Glomerular endothelial cell (primary cell): ENCODE measurements at regions not wholly inside any gene's neighbourhood (a gene's known extent, or its start where the extent isn't known, plus 50 kb on each side); places are given as distances from the start of the nearest gene placed in this dataset.
"Not testable (repeated sequence)": the region's sequence is repeated elsewhere in the genome, so short reads cannot be mapped to it uniquely, and the experiment has no call there.

Experiments used
- DNase-seq: peaks from one replicate; pipeline ENCODE4 v3.0.0-alpha.2; 2011; ENCODE audit warnings: low read depth, low spot score; ENCODE audit errors: extremely low read depth

DNA sequence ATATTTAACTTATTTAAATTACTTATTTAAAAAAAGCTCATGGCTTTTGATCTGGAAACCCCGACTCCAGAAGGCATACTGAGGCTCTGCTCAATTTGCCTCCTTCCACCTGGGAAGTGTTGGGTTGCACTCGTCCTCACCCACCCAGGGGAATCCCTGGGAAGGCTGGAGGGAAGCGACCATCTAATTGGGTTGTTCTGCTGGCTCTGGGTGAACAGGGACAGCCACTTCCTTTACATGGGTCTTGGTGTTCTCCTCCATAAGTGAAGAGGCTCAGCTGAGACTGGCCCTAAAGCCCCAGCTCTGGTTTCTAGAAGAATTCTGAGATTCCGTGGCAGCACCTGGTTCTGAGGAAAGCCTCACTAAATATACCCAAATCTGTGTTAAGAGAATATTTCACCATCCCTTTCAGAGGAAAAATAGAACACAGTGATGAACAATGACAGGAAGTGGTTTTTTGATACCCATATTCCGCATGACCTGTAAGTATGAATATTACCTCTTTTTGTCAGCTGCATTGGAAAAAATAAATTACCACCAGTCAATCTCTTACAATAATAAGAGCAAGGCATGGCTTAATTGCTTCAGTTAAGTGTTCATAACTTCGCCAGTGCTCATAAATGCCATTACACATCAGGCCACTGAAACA lies 131.1 kb upstream of the SHH start:
- DNase-seq, result no peak

DNA sequence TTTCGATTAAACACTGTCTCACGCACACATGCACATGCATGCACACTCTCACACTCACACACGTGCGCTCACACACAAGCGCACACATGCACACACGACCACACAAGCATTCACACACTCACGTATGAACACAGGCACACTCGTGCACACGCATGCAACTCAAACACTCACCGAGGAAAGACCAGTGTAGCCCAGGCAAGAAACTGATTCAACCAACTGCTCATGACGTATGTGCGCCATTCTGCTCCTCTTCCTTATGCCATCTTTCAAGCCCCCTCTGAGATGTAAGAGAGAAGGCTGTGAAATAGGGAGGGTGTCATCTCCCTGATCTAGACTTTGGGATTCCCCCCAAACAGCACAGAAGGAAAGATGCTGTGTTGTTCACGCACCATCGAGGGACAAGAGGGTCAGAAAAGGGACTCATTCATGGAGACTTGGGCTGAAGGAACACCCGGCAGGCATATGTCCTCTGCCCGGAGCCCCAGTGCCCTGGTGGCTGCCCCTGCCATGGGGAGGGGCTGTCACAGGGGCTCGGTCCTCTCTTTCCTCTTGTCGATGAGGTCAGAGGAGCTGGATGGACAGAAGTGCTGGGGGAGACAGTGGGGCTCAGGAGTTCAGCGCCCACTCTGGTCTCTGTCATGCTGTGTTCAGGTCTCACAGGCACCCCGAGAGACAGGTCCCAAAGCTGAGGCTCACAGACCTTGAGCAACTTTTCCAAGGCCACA lies 130.1 kb upstream of the SHH start:
- no peak for DNase-seq

DNA sequence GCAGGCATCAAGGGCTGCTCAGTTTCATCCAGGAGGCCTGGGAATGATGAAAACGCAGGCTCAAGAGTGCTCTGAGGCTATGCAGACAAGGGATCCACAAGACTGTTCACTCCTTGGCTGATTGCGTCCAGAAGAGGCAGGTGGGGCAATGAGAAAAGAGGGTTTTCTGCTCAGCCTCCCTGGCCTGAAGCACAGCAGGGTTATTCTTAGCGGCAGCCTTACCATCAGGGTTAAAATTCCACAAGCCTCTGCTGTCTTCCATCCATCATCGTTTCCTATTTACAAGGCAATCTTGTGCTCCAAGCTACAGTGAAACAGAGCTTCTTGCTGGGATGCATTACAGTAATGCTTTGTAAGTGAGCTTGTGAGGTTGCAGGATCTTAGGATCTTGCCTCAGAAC lies 129.4 kb upstream of the SHH start:
- DNase-seq, result no peak

DNA sequence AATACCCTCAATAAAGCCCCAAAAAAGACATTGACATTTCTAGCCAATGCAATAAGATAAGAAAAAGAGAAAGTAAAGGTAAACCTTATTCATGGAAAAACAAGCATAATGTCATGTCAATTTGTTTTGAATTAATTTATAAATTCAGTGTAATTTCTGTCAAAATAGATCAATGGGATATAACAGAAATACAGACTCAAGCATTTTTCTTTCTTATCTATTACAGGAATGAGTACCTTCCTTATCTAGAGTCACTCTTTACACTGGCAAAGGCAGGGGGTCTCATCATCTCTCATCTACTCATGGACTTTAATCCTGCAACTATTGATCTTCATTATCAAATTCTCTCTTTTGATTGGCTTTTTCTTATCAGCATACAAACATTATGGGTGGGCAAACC lies 127.1 kb upstream of the SHH start:
- DNase-seq, result no peak

DNA sequence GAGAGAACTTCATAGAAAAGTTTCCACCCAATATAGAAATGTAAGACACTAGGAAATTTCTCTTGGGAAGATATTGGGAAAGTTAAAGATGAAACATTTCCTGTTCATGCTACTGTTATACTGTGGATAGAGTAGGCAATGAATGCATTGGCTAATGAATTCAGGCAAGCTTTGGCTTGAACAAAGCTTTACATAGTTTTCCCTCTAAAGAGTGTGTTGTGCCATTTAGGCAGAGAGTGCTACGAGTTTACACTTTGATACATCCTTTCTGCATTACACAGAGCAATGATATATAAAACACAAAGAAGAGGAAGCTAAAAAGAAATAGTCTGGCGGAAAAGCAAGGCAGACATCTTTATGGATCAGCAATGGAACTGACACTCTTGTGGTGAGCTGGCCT lies 125.9 kb upstream of the SHH start:
- no peak for DNase-seq

DNA sequence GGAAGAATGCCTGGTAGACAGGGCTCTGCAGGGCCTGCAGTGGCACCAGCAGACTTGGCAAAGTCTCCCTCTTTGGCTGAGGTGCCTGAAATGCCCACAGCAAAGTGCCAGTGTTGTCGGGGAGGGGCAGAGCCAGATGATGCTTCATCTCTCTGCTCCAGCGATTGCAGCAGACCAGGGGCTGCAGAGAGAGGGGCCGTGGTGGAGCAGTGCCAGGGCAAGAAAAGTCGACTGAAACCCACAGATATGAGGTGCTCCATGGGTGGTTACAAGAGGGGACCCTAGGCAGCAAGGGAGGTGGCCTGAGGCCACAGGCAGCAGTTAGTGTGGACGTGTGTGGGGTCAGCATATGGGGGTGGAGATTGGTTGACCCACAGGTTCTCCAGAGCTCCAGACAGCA lies 123.5 kb upstream of the SHH start:
- DNase-seq, result no peak

DNA sequence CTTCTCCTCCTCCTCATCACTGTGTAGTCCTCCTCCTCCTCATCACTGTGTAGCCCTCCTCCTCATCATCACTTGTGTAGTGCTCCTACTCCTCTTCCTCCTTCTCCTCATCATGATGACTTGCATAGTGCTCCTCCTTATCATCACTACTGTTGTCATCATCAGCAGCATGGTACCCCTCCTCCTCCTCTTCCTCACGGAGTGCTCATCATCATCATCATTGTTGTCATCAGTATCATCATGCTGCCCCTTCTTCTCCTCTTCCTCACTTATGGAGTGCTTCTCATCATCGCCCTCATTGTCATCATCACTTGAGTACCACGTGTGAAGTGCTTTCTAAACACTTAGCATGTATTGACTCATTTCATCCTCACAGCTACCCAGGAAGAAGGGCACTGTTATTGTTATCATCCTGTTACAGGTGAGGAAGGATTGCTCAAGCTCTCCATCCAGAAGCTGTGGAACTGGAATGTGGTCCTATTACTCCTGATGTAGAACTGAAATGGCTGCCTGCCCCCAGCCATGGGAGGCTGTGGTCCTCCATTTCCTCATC lies 122.8 kb upstream of the SHH start:
- no peak for DNase-seq

DNA sequence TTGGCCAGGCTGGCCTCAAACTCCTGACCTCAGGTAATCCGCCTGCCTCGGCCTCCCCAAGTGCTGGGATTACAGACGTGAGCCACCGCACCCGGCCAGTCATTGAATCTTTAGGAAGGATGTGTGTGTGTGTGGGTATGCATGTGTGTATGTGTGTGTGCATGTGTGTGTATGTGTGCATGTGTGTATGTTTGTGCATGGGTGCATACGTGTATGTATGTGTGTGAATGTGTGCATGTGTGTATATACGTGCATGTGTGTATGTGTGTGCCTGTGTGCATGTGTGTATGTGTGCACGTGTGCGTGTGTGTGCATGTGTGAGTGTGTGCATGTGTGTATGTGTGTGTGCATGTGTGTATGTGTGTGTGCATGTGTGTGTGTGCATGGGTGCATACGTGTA lies 120.1 kb upstream of the SHH start:
- DNase-seq, result not testable (repeated sequence)

DNA sequence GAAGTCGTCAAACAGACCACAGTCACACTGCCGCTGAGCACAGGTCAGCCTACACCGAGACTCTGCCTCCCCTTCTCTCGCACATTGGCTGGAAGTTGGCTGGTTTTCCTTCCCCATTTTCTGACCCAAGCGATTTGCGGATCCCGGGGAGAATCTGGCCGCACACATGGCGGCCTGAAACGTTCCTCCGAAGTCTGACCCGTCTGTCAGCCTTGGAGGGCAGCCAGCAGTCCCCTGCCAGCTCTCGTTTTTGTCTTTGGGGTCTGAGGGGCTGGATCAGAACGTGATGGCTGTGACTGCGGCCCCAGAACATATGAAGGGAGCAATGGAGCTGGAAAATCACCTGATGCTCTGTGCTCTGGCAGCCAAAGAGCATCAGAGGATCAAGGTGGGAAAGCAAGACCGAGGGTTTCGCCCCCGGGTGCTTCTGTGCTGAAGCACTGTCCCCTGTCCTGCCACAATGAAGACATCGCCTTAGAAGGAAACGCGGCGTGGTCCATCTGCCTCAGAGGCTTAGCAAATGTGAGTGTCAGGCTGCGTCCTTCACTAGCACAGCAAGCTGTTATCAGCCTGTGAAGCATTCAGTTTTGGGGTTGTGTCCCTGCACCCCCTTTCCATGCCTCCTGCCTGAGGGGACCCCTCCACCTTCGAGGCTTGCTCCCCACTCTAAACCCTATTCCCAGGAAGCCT lies 119.3 kb upstream of the SHH start:
- DNase-seq, result no peak

DNA sequence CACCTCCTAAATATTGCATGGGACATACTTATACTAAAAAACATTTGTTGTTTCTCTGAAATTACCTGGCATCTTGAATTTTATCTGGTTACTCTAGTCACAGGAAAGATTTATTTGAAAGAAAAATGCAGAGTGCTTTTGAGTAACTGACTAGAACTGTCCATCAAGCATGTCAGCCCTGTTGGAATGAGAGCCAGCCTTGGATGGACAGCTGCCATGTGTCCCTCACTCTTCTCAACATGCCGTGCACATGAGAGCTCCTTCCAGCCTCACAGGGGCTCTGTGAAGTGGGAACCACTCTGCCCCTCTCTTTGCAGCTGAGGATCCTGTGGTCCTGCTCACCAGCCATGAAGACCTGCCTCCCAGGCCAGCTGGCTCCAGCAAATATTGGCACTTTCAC lies 118.3 kb upstream of the SHH start:
- DNase-seq, result no peak

DNA sequence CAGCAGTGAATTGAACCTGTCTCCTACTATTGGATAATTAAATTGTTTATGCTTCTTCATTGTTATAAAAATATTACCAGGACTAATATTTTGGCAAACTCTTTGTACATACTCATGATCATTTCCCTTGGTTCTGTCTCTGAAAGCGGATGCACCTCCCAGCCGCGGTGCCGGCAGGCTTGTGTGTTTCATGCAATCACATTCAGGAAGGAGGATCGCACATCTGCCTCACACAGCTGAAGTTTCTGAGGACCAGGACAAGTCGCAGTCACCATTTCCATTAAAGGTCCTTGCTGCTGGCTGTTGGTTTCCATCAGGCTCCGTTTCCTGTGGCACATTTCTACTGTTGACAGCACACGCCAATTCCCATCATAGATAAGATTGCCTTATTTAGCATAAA lies 117.8 kb upstream of the SHH start:
- DNase-seq, result no peak

DNA sequence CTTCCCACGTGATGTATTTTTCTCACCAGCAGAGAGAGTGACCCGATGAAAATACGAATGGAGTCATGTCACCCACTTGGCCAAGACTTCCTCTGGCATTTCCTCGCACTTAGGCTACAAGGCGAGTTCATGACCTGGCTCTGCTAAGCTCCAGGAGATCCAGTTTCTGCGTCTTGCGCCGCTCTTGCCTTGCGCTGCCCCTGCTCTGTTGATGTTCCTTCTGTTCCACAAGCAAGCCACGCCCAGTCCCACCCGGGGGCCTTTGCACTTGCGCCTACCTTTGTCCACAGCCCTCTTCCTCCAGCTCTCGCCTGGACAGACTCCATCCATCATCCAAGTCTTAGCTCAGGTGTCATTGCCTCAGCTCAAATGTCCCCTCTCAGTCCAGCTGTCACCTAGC lies 116.3 kb upstream of the SHH start:
- DNase-seq, result no peak

DNA sequence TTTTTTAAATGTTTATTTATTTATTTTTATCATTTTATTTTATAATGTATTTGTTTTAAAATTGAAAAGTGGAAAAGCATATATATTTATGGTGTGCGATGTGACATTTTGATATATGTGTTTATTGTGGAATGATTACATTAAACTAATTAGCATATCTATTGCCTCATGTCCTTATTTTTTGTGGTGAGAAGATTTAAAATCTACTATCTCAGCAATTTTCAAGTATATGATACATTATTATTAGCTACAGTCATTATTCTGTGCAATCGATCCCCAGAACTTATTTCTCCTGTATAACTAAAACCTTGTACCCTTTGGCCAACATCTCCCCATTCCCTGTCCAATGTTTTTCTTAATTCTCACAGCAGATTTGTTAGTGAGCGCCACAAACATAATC lies 115.6 kb upstream of the SHH start:
- no peak for DNase-seq

DNA sequence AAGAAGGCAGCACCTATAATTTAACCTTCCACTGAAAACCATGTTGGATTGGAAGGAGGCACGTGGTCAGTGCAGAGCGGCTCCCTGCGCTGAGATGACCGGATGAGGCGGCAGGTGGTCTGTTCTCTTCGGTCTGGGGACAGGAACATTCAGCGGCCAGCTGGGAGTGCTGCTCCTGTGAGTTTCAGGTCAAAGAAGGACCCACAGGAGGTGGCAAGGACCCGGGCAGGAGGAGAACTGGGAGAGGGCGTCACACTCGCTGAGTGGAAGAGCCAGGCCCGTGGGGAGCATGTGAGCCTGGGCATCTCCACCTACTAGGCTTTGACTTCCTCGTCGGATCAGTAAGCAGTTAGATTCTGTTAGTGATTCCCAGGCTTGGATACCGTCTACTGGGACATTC lies 113.4 kb upstream of the SHH start:
- DNase-seq, result no peak

DNA sequence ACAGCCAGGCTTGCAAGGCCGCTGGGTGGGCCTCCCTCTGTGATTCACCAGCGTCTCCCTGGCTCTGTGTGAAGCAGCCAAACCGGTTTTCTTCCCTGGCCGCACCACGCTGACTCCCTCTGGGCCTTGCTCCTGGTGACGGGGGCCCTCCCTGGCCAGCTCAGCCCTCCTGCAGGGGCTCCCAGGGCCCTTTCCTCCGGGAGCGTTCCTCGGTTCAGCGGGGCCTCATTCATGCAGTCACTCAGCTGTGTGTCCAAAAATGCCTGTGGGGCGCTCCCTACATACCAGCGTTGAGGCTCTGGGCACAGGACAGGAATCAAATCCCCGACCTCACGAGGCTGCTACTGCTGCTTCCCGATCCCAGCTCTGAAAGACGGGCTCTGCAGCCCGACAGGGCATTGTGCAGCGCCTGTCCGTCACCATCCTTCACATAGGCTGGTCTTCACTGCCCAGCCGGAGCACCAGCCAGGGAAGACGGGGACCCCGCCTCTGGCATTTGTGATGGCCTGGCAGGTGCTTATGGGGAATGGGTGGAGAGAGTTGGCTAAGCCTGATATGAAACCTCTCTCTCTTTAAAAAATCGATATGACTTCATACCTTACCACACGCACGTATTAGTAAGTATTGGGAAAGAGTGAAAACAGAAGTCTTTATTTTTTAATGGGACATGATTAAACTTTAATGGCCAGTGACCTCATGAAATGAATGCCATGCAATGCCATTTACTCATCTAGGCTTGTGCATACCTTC lies 110.0 kb upstream of the SHH start:
- no peak for DNase-seq

DNA sequence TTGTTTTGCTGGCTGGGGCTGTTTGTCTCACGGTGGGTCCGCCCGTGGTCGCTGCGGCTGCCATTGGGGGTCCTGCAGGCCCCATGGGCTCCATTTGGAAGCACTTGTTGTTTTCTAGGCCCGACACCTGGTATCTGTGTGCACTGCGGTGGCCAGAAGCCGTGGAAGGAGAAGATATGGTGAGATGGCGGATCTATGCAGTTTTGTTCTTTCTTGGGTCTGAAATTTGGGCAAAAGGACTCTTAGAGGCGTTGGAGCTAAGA lies 109.5 kb upstream of the SHH start:
- no peak for DNase-seq

DNA sequence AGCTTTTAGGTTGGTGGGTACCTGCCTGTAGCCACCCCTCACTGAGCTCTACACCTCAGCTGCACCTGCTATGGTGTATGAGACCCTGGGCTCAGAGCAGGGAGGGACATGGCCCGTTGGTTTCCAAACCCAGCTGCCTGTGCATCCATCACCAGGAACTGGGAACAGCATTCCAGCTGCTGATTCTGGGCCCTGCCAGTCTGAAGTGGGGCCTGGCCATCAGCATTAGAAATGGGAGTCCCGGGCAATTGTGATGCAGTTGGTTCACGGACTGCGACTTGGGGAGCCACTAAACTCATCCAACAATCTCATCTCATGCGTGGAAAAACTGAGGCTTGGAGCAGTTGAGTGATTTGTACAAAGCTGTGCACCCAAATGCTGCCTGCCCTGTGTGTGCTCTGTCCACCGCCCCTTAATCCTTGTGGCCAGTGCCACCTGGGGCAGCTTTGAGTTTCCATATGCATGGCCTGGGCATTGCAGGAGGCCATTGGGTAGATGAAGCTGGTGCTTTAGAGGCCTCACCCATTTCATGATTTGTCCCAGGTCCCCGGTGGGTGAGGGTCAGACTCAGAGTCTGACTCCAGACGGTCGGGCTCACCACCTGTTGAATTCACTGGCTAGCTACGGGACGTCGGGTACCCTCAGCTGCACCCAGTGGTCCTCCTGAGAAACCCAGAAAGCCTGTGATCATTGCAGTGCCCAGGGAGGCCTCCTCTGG lies 109.0 kb upstream of the SHH start:
- no peak for DNase-seq

DNA sequence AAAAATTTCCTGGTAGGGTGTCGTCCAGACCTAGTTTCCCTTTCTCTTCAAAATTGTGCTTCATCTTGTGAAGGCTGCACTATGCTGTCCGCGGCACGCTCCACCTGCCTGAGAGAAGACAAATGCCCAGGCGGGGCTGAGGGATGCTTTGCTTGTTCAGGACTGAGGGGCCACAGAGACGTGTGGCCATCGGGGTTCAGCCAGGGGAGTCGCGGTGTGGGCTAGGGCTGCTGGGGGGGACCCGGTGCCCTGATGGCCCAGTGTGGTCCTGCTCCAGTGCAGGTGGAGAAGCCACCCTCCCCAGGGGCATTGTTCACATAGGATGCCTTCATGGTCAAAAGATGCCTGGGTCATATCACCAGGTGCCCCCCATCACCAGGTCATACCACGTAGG lies 107.8 kb upstream of the SHH start:
- no peak for DNase-seq

DNA sequence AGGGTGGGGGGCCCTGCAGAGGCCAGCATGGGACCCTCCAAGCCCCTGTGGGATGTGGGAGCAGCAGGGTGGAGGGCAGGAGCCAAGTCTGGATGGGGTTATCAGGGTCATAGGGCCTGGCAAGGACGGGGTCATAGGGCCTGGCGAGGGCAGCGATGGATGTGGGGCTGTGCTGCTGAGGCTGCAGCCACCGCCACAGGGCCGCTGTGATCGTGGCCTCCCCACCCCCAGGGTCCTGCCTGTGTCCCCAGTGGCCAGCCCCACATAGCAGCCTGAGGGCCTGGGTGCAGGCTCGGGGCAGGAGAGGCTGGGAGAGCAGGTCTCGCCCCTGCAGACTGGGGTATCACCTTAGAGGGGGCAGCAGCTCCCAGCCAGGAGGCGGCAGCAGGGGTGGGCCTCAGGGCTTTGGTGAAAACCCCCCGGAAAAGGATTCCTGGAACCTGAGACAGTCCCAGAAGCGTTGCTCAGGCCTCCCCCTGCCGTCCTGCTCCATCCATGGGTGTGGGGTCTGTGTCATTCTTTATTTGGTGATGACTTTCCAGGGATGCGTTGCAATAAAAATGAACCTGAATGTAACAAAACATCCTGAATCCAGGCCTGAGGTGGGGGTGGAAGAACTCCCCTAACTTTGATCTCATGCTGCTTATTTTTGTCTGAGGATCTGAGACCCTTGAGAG lies 107.3 kb upstream of the SHH start:
- DNase-seq, result no peak

DNA sequence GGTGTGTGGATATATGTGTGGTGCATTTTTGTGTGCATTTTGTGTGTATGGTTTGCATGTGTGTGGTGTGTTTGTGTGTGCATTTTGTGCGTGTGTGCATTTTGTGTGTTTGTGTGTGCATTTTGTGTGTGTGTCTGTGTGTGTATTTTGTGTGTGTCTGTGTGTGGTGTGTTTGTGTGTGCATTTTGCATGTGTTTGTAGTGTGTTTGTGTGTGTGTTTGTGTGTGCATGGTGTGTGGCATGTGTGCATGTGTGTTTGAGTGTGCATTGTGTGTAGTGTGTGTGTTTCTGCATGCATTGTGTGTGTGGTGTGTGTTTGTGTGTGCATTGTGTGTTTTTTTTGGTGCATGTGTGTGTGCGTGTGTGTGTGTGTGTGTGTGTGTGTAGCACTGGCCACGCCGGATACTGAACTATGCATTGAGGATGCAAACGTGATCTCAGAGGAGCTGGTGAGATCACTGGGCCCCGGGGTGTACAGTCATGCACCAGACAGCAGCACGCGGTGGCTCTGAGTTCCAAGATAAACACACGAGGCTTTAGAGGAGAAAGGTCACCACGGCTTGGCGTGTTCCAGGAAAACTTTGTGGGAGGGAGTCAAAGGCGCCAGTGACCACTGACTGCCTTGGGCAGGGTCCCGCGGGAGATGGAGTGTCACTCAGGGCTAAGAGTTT lies 106.6 kb upstream of the SHH start:
- DNase-seq, result peak; percentile 34
